Adrenal gland (tissue), 5 donors: ENCODE measurements at regions not wholly inside any gene's neighbourhood (a gene's known extent, or its start where the extent isn't known, plus 50 kb on each side); places are given as distances from the start of the nearest gene placed in this dataset.

ENCODE experiments used
- POLR2A ChIP-seq, 2 donors: fragments of 450-650 bp; IDR thresholded peaks; one replicate each; pipeline ENCODE4 v1.6.1; 2017; ENCODE audit warnings: antibody characterized with exemption in 2 of 2, mild to moderate bottlenecking in 2 of 2, moderate library complexity in 1 of 2
- TF ChIP-seq, protein P1 (sequence below), 6 experiments: fragments of 450-650 bp in 4 of 6; fragments of 200-600 bp in 2 of 6; sonication (generic) in 1 of 6; IDR thresholded peaks; 1 replicate in 5 of 6; 2 replicates in 1 of 6; pipeline versions ENCODE4 v1.5.1 to v1.8.0; 2016 to 2021; ENCODE audit warnings: antibody characterized with exemption in 6 of 6, mild to moderate bottlenecking in 2 of 6, moderate library complexity in 1 of 6
- donor health status: DM: no; HTN: no; CAD: no.

DNA sequence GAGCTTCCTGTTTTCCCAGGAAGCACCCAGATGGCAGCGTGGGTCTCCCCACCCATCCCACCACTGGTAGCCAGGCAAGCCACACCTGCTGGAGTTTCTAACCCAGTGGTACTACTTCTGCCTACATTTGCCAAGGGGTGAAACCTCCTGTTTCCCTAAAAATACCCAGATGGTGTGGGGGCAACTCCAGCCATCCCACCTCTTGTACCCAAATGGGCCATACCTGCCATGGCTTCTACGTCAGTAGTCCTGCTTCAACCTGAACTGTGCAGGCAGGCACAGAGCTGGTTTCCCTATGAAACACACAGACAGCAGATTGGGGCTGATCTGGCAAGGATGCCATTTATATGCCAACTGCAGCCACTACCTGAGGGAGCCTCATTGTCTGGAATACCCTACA is 809.4 kb upstream of the MIR17HG start:
- TF ChIP-seq POLR2A (IDR thresholded peaks at IDR 0.05) = no peak
- TF ChIP-seq, protein P1, sequence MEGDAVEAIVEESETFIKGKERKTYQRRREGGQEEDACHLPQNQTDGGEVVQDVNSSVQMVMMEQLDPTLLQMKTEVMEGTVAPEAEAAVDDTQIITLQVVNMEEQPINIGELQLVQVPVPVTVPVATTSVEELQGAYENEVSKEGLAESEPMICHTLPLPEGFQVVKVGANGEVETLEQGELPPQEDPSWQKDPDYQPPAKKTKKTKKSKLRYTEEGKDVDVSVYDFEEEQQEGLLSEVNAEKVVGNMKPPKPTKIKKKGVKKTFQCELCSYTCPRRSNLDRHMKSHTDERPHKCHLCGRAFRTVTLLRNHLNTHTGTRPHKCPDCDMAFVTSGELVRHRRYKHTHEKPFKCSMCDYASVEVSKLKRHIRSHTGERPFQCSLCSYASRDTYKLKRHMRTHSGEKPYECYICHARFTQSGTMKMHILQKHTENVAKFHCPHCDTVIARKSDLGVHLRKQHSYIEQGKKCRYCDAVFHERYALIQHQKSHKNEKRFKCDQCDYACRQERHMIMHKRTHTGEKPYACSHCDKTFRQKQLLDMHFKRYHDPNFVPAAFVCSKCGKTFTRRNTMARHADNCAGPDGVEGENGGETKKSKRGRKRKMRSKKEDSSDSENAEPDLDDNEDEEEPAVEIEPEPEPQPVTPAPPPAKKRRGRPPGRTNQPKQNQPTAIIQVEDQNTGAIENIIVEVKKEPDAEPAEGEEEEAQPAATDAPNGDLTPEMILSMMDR (IDR thresholded peaks at IDR 0.05) = no peak
